WI38 (cell line): ENCODE measurements at regions not wholly inside any gene's neighbourhood (a gene's known extent, or its start where the extent isn't known, plus 50 kb on each side); places are given as distances from the start of the nearest gene placed in this dataset.
"Not testable (repeated sequence)": the region's sequence is repeated elsewhere in the genome, so short reads cannot be mapped to it uniquely, and the experiment has no call there.

ENCODE experiments used
- H3K4me3 ChIP-seq: 2 replicates; pipeline ENCODE4 v1.5.1; 2011; ENCODE audit warnings: low read depth, mild to moderate bottlenecking, control low read depth, low read length
- CTCF ChIP-seq: IDR thresholded peaks from 2 replicates; pipeline ENCODE4 v1.5.1; 2012; ENCODE audit warnings: low read depth, mild to moderate bottlenecking, control low read depth, low read length

GRCh38 chr7:32660936-32661335 lies 165.6 kb downstream of the AVL9 start:
- no peak overlapping the region for H3K4me3 ChIP-seq
- TF ChIP-seq CTCF: no peak

- TF ChIP-seq CTCF: no peak
- no peak overlapping the region for H3K4me3 ChIP-seq
These were observed 164.6 kb downstream of the AVL9 start for GRCh38 chr7:32659853-32660252.

- no peak for TF ChIP-seq CTCF
- H3K4me3 ChIP-seq: no peak overlapping the region
These were observed 163.2 kb downstream of the AVL9 start for GRCh38 chr7:32658467-32658869.

GRCh38 chr7:32658034-32658433 lies 162.7 kb downstream of the AVL9 start:
- no peak overlapping the region for H3K4me3 ChIP-seq
- no peak for TF ChIP-seq CTCF

GRCh38 chr7:32654549-32654948 lies 159.3 kb downstream of the AVL9 start:
- H3K4me3 ChIP-seq: not testable (repeated sequence)

- H3K4me3 ChIP-seq: not testable (repeated sequence)
These were observed 155.1 kb downstream of the AVL9 start for GRCh38 chr7:32650356-32650755.

GRCh38 chr7:32648408-32649156 lies 153.3 kb downstream of the AVL9 start:
- TF ChIP-seq CTCF: no peak
- no peak overlapping the region for H3K4me3 ChIP-seq

GRCh38 chr7:32645255-32645654 lies 150.0 kb downstream of the AVL9 start:
- not testable (repeated sequence) for H3K4me3 ChIP-seq

- H3K4me3 ChIP-seq: no peak overlapping the region
- TF ChIP-seq CTCF: no peak
These were observed 147.9 kb downstream of the AVL9 start for GRCh38 chr7:32643194-32643593.
